ENCODE measurements at regions not wholly inside any gene's neighbourhood (a gene's known extent, or its start where the extent isn't known, plus 50 kb on each side); places are given as distances from the start of the nearest gene placed in this dataset.
"Not testable (repeated sequence)": the region's sequence is repeated elsewhere in the genome, so short reads cannot be mapped to it uniquely, and the experiment has no call there.

- no peak overlapping the region for H3K27ac ChIP-seq (ENCODE audit: low read depth, low read length)
- no peaks in the 10 kb centered on the region for H3K27me3 ChIP-seq (ENCODE audit: insufficient read depth, low read length)
- no peak overlapping the region for H3K4me3 ChIP-seq (ENCODE audit: low read length)
- peaks cover 4% of the 10 kb centered on the region; the same call in 1 of the 2 replicates for H3K4me1 ChIP-seq (ENCODE audit: insufficient read depth, low read length)
- H3K9ac ChIP-seq (ENCODE audit: low read depth, low read length), result no peak overlapping the region
- 20% methylated on average over 12 of the region's 12 CpGs for WGBS
- H3K36me3 ChIP-seq (ENCODE audit: insufficient read depth, low read length), result no peaks in the 10 kb centered on the region
- no peaks in the 10 kb centered on the region for H3K9me3 ChIP-seq (ENCODE audit: insufficient read depth, low read depth, low read length)
Observed at GRCh38 chr6:85015396-85015990, 251.1 kb upstream of the TBX18 start.

- Histone ChIP-seq H3K9me3 (ENCODE audit: insufficient read depth, low read depth, low read length) (no peaks in the 10 kb centered on the region), H3K9ac (ENCODE audit: low read depth, low read length) (no peak overlapping the region), H3K4me1 (ENCODE audit: insufficient read depth, low read length) (peaks cover 28% of the 10 kb centered on the region), H3K27ac (ENCODE audit: low read depth, low read length) (no peak overlapping the region), H3K27me3 (ENCODE audit: insufficient read depth, low read length) (no peaks in the 10 kb centered on the region), H3K4me3 (ENCODE audit: low read length) (no peak overlapping the region), H3K36me3 (ENCODE audit: insufficient read depth, low read length) (no peaks in the 10 kb centered on the region)
- 100% methylated on average over 1 of the region's 1 CpG for WGBS
Observed at GRCh38 chr6:85010865-85011264, 246.5 kb upstream of the TBX18 start.

- no peaks in the 10 kb centered on the region for H3K9me3 ChIP-seq (ENCODE audit: insufficient read depth, low read depth, low read length)
- peaks cover 34% of the 10 kb centered on the region for H3K4me1 ChIP-seq (ENCODE audit: insufficient read depth, low read length)
- H3K27ac ChIP-seq (ENCODE audit: low read depth, low read length), result no peak overlapping the region
- no peak overlapping the region for H3K9ac ChIP-seq (ENCODE audit: low read depth, low read length)
- H3K36me3 ChIP-seq (ENCODE audit: insufficient read depth, low read length), result no peaks in the 10 kb centered on the region
- 88% methylated on average over 4 of the region's 6 CpGs for WGBS
- H3K4me3 ChIP-seq (ENCODE audit: low read length), result no peak overlapping the region
- H3K27me3 ChIP-seq (ENCODE audit: insufficient read depth, low read length), result no peaks in the 10 kb centered on the region
Observed at GRCh38 chr6:85008296-85009009, 244.1 kb upstream of the TBX18 start.

GRCh38 chr6:85006362-85006761 is 242.0 kb upstream of the TBX18 start:
- Histone ChIP-seq H3K4me1 (ENCODE audit: insufficient read depth, low read length) (peaks cover 34% of the 10 kb centered on the region), H3K27ac (ENCODE audit: low read depth, low read length) (peak overlapping the region; percentile 63; the same call in 1 of the 2 replicates), H3K4me3 (ENCODE audit: low read length) (no peak overlapping the region), H3K9ac (ENCODE audit: low read depth, low read length) (no peak overlapping the region), H3K36me3 (ENCODE audit: insufficient read depth, low read length) (no peaks in the 10 kb centered on the region), H3K9me3 (ENCODE audit: insufficient read depth, low read depth, low read length) (no peaks in the 10 kb centered on the region), H3K27me3 (ENCODE audit: insufficient read depth, low read length) (no peaks in the 10 kb centered on the region)

DNA sequence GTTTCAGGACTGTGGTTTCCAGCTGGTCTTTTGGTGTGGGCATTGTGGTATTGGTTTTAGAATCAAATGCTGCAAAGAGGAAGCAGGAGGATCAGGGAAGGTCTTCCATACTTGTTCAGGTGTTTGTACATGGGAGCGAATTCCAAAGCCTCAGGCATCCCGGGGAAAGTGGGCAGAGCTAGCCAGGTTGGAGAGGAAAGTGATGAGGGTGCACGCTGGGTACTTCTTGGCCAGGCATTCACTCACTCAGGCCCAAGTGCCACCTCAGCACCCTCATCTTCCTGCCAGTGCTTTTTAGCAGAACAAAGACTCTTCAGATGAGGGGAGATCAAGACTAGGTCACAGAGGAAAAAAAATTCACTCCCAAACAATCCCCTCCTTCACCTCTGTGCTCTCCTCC is 241.1 kb upstream of the TBX18 start:
- Histone ChIP-seq H3K9me3 (ENCODE audit: insufficient read depth, low read depth, low read length) (no peaks in the 10 kb centered on the region), H3K4me3 (ENCODE audit: low read length) (no peak overlapping the region), H3K4me1 (ENCODE audit: insufficient read depth, low read length) (peaks cover 34% of the 10 kb centered on the region), H3K27ac (ENCODE audit: low read depth, low read length) (no peak overlapping the region; the same call in 1 of the 2 replicates), H3K27me3 (ENCODE audit: insufficient read depth, low read length) (no peaks in the 10 kb centered on the region), H3K9ac (ENCODE audit: low read depth, low read length) (no peak overlapping the region), H3K36me3 (ENCODE audit: insufficient read depth, low read length) (no peaks in the 10 kb centered on the region)
- 85% methylated on average over 3 of the region's 3 CpGs for WGBS

DNA sequence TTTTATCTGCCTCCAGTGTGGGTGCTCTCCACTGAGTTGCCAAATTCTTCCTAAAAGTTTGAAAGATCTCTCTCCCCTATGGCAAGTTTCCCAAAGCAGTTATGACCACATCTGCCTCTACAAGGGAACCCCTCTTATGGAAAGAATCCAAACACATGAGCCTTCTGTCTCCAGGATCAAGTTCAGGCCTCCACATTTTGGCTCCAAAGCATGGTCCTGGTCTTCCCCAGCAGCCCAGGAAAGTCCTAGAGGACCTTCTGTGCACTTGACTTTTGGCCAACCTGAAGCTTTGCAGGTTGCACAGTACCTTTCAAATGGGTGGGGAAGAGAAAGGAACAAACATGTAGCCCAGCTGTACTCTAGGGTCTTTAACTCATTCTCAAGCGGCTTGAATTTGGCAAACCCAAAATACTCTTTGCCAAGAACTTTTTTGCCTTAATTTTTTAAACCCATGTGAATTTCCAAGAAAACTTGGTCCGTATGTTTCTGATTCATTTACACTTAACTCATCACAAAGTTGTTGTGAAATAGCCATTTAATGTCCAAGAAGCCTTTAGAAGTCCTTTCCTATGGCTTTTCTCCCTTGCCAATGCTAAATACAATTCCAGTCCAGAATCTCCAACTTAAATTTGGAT is 240.1 kb upstream of the TBX18 start:
- Histone ChIP-seq H3K4me3 (ENCODE audit: low read length) (no peak overlapping the region), H3K9me3 (ENCODE audit: insufficient read depth, low read depth, low read length) (no peaks in the 10 kb centered on the region), H3K4me1 (ENCODE audit: insufficient read depth, low read length) (peaks cover 34% of the 10 kb centered on the region), H3K9ac (ENCODE audit: low read depth, low read length) (no peak overlapping the region), H3K36me3 (ENCODE audit: insufficient read depth, low read length) (no peaks in the 10 kb centered on the region), H3K27me3 (ENCODE audit: insufficient read depth, low read length) (no peaks in the 10 kb centered on the region), H3K27ac (ENCODE audit: low read depth, low read length) (no peak overlapping the region)
- WGBS, result 99% methylated on average over 2 of the region's 2 CpGs

DNA sequence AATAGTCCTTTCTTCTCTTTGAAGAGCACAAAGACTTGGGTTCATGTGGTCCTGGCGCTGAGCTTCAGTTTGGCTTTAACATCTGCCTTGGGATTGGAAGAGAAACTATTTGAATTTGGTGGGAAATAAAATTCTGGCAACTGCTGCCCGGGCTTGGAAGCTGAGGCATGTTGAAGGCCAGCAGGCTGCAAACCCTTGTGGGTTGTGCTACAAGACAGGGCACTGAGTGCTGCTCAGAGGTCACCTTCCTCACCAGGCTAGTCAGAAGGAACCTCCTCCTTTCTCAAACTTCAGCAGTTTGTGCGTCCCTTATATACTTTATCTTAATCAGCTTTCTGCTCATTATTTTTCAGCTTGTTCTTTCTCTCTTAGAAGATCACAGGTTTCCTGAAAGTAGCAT is 238.4 kb upstream of the TBX18 start:
- WGBS, result 94% methylated on average over 3 of the region's 3 CpGs
- H3K9ac ChIP-seq (ENCODE audit: low read depth, low read length), result no peak overlapping the region

GRCh38 chr6:85000001-85000400 is 235.6 kb upstream of the TBX18 start:
- WGBS, result 100% methylated on average over 1 of the region's 2 CpGs
- Histone ChIP-seq H3K4me3 (ENCODE audit: low read length) (no peak overlapping the region), H3K27me3 (ENCODE audit: insufficient read depth, low read length) (no peaks in the 10 kb centered on the region), H3K27ac (ENCODE audit: low read depth, low read length) (no peak overlapping the region), H3K9ac (ENCODE audit: low read depth, low read length) (no peak overlapping the region), H3K9me3 (ENCODE audit: insufficient read depth, low read depth, low read length) (no peaks in the 10 kb centered on the region), H3K36me3 (ENCODE audit: insufficient read depth, low read length) (no peaks in the 10 kb centered on the region), H3K4me1 (ENCODE audit: insufficient read depth, low read length) (0 out of 2 replicates have a peak, but pooled peaks cover 2% of the 10 kb centered on the region)

More for the DNA sequence above, 238.4 kb upstream of the TBX18 start:
- Histone ChIP-seq H3K4me3 (ENCODE audit: low read length) (no peak overlapping the region), H3K4me1 (ENCODE audit: insufficient read depth, low read length) (peaks cover 30% of the 10 kb centered on the region), H3K27me3 (ENCODE audit: insufficient read depth, low read length) (no peaks in the 10 kb centered on the region), H3K9me3 (ENCODE audit: insufficient read depth, low read depth, low read length) (no peaks in the 10 kb centered on the region), H3K36me3 (ENCODE audit: insufficient read depth, low read length) (no peaks in the 10 kb centered on the region), H3K27ac (ENCODE audit: low read depth, low read length) (no peak overlapping the region)

- Histone ChIP-seq H3K4me1 (ENCODE audit: insufficient read depth, low read length) (no peaks in the 10 kb centered on the region), H3K27ac (ENCODE audit: low read depth, low read length) (no peak overlapping the region), H3K27me3 (ENCODE audit: insufficient read depth, low read length) (no peaks in the 10 kb centered on the region), H3K36me3 (ENCODE audit: insufficient read depth, low read length) (no peaks in the 10 kb centered on the region), H3K4me3 (ENCODE audit: low read length) (no peak overlapping the region), H3K9me3 (ENCODE audit: insufficient read depth, low read depth, low read length) (no peaks in the 10 kb centered on the region), H3K9ac (ENCODE audit: low read depth, low read length) (no peak overlapping the region)
- no CpG with 5 or more reads among the region's 1 CpG for WGBS
Observed at GRCh38 chr6:84998223-84998622, 233.8 kb upstream of the TBX18 start.

DNA sequence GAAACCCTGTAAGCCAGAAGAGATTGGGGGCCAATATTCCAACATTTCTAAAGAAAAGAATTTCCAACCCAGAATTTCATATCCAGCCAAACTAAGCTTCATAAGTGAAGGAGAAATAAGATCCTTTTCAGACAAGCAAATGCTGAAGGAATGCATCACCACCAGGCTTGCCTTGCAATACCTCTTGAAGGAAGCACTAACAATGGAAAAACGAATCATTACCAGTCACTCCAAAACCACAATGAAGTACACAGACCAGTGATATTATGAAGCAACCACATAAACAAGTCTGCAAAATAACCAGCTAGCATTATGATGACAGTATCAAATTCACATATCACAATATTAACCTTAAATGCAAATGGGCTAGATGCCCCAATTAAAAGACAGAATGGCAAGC is 224.4 kb upstream of the TBX18 start:
- not testable (repeated sequence) for H3K4me3 ChIP-seq (ENCODE audit: low read length); H3K27me3 ChIP-seq (ENCODE audit: insufficient read depth, low read length); H3K9ac ChIP-seq (ENCODE audit: low read depth, low read length); H3K4me1 ChIP-seq (ENCODE audit: insufficient read depth, low read length); H3K36me3 ChIP-seq (ENCODE audit: insufficient read depth, low read length); H3K27ac ChIP-seq (ENCODE audit: low read depth, low read length); H3K9me3 ChIP-seq (ENCODE audit: insufficient read depth, low read depth, low read length)
- 89% methylated on average over 1 of the region's 1 CpG for WGBS

DNA sequence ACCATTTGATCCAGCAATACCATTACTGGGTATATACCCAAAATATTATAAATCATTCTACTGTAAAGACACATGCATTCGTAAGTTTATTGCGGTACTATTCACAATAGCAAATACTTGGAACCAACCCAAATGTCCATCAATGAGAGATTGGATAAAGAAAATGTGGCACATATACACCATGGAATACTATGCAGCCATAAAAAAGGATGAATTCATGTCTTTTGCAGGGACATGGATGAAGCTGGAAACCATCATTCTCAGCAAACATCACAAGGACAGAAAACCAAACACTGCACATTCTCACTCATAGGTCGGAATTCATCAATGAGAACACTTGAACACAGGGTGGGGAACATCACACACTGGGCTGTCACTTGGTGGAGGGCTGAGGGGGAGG is 221.1 kb upstream of the TBX18 start:
- WGBS, result 91% methylated on average over 3 of the region's 3 CpGs

More for the DNA sequence above, 221.1 kb upstream of the TBX18 start:
- not testable (repeated sequence) for H3K9ac ChIP-seq (ENCODE audit: low read depth, low read length); H3K27me3 ChIP-seq (ENCODE audit: insufficient read depth, low read length); H3K4me1 ChIP-seq (ENCODE audit: insufficient read depth, low read length); H3K27ac ChIP-seq (ENCODE audit: low read depth, low read length); H3K36me3 ChIP-seq (ENCODE audit: insufficient read depth, low read length); H3K4me3 ChIP-seq (ENCODE audit: low read length); H3K9me3 ChIP-seq (ENCODE audit: insufficient read depth, low read depth, low read length)

All from HUES64 (cell line).